ENCODE measurements at regions not wholly inside any gene's neighbourhood (a gene's known extent, or its start where the extent isn't known, plus 50 kb on each side); places are given as distances from the start of the nearest gene placed in this dataset.

GRCh38 chr2:39608686-39609441, 56.9 kb upstream of the TMEM178A start:
- TF ChIP-seq POLR2AphosphoS5 (IDR thresholded peaks at IDR 0.05; ENCODE audit: low read depth, low read length) (no peak), TAF1 (IDR thresholded peaks at IDR 0.05; ENCODE audit: borderline replicate concordance, low read depth, low read length) (no peak), POLR2A (IDR thresholded peaks at IDR 0.05; ENCODE audit: low read depth, low read length) (no peak)
- DNase-seq (ENCODE audit: insufficient read length) (no peak), FAIRE-seq (no peak)

- TF ChIP-seq POLR2AphosphoS5 (IDR thresholded peaks at IDR 0.05; ENCODE audit: low read depth, low read length): no peak
- no peak for TF ChIP-seq POLR2A (IDR thresholded peaks at IDR 0.05; ENCODE audit: low read depth, low read length)
- TF ChIP-seq TAF1 (IDR thresholded peaks at IDR 0.05; ENCODE audit: borderline replicate concordance, low read depth, low read length): no peak
- no peak for FAIRE-seq
- DNase-seq (ENCODE audit: insufficient read length): no peak
These were observed 55.8 kb upstream of the TMEM178A start for GRCh38 chr2:39609917-39610316.

DNA sequence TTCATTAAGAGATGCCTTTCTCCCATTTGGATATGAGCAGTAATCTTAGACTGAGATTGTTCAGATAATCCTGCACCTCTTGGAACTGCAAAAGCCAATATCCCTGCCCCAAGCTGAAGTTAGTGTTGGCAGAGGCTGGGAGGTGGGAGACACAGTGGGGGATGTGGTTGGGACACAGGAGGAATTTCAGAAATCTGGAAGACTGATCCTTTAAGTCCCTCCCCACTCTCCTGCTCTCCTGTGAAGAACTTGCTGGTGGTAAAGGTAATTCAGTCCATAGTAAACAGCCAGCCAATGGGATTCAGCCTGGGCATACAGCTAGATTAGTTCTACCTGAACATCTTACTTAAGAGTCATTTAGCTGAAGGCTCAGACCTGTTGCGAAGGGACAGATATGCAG, 50.0 kb upstream of the TMEM178A start:
- DNase-seq (ENCODE audit: insufficient read length) (no peak), FAIRE-seq (no peak)
- no peak for TF ChIP-seq POLR2AphosphoS5 (IDR thresholded peaks at IDR 0.05; ENCODE audit: low read depth, low read length)
- no peak for TF ChIP-seq POLR2A (IDR thresholded peaks at IDR 0.05; ENCODE audit: low read depth, low read length)
- no peak for TF ChIP-seq TAF1 (IDR thresholded peaks at IDR 0.05; ENCODE audit: borderline replicate concordance, low read depth, low read length)

Measured in GM12892 (cell line).